ENCODE measurements at regions not wholly inside any gene's neighbourhood (a gene's known extent, or its start where the extent isn't known, plus 50 kb on each side); places are given as distances from the start of the nearest gene placed in this dataset.
"Not testable (repeated sequence)": the region's sequence is repeated elsewhere in the genome, so short reads cannot be mapped to it uniquely, and the experiment has no call there.

DNA sequence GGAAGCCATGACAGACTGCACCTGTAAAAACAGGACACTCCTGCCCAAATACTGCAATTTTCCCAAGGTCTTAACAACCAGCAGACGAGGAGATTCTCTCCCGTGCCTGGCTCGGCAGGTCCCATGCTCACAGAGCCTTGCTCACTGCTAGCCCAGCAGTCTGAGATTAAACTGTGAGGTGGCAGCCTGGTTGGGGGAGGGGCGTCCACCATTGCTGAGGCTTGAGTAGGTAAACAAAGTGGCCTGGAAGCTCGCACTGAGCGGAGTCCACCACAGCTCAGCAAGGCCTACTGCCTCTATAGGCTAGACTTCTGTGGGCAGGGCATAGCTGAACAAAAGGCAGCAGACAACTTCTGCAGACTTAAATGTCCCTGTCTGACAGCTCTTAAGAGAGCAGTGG lies 80.3 kb downstream of the ANXA5 start:
- intact Hi-C loops (cut with micrococcal nuclease): not testable (repeated sequence)

DNA sequence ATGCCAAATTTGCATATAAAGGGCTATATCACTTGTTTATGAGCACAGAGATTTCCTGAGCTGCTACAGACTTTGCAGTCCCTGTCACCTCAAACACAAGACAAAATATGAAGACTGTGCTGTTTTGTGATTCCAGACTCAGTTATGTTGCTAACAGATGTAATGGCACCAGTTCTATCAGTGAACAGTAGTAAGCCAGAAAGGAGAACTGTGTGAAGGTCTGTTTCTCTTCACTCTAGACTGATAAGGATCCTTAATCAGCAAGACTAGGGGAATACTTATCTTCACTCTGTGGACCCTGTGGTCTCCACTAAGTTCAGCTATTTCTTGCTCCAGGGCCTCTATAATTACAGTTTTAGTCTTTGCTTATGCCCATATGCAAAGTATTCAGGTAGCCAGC lies 82.7 kb downstream of the ANXA5 start:
- intact Hi-C loops (cut with micrococcal nuclease): no loop called here

DNA sequence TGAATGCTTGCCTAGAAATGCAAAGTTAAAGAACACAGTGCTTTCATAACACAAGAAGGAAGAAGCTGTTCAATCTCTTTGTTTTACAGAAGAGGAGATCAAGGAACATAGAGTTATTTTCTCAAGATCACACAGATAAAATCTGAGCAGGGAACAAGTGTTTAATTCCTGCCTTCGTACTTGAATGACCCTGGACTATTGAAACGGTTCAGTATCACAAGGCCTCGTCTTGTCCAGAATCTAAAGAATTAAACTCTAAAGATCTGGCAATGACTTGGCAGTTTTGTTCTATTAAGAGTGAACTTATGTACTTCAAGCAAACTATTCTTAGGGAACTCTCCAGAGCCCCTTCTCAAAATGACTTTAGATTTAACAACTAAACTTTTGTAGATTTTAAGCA lies 97.7 kb downstream of the ANXA5 start:
- intact Hi-C loops (cut with micrococcal nuclease): no loop called here

DNA sequence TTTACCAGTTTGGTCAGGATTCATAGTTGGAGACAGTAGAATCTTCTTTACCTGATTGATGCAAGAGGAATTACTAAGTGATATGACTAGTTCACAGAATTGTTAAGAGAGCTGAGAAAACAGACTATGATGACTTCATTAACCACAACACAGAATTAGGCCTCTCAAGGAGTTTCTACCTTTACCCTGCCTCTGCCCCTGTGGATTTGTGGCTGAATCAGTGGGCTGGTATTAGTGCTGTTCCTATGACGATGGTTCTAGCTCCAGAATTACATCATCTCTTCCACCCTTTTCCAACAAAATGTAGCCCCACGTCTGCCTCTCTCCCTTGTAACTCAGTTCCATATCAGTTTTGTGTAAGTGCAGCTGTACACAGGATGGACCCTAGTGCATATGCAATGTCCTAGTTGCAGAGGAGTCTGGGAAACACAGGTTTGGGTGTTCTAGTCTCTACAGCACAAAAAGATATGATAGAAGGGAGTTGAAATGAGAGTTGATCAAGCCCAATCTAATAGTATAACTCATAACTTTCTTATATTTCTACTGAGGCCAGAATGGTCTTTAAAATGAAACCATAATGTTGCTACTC lies 99.3 kb downstream of the ANXA5 start:
- intact Hi-C loops (cut with micrococcal nuclease): no loop called here

DNA sequence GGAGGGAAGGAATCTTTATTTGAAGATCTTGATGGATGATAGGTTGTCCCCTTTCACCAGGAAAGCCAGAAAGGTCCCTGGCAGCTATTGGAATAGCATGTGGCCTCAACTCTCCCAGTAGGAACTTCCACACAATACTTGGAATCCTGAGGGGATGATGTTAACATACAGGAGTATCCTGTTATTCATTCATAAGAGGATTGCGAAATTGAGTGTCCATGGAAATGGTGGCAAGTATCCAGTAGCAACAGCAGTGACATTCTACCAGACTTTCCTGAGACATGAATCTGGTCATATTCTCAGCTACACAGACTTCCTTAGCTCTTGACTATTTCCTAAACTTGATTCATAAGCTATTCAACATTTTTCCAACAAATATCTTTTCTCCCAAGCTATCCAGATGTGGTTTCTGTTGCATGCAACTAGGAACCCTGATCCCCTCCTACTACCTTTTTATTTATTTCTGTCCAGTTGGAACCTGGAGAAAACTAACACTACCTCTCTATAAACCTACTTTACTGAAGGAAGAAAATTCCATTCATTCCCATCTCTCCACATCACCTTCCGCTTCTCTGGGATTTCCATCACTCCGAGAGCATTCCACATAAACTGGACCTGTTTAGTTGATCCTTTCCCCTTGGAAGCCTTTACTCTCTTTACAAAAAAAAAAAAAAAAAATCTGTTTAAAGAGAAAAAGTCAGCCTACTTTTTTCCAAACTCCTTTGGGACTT lies 101.8 kb downstream of the ANXA5 start:
- intact Hi-C loops (cut with micrococcal nuclease): no loop called here

GRCh38 chr4:121593760-121594159 lies 103.0 kb downstream of the ANXA5 start:
- intact Hi-C loops (cut with micrococcal nuclease): no loop called here

DNA sequence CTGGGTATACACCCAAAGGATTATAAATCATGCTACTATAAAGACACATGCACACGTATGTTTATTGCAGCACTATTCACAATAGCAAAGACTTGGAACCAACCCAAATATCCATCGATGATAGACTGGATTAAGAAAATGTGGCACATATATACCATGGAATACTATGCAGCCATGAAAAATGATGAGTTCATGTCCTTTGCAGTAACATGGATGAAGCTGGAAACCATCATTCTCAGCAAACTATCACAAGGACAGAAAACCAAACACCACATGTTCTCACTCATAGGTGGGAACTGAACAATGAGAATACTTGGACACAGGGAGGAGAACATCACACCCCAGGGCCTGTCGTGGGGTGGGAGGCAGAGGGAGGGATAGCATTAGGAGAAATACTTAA lies 104.5 kb downstream of the ANXA5 start:
- intact Hi-C loops (cut with micrococcal nuclease): not testable (repeated sequence)

GRCh38 chr4:121584836-121585235 lies 111.9 kb downstream of the ANXA5 start:
- intact Hi-C loops (cut with micrococcal nuclease): no loop called here

GRCh38 chr4:121583396-121583795 lies 113.4 kb downstream of the ANXA5 start:
- intact Hi-C loops (cut with micrococcal nuclease): no loop called here

- intact Hi-C loops (cut with micrococcal nuclease): no loop called here
These were observed 114.5 kb downstream of the ANXA5 start for GRCh38 chr4:121582296-121582695.

DNA sequence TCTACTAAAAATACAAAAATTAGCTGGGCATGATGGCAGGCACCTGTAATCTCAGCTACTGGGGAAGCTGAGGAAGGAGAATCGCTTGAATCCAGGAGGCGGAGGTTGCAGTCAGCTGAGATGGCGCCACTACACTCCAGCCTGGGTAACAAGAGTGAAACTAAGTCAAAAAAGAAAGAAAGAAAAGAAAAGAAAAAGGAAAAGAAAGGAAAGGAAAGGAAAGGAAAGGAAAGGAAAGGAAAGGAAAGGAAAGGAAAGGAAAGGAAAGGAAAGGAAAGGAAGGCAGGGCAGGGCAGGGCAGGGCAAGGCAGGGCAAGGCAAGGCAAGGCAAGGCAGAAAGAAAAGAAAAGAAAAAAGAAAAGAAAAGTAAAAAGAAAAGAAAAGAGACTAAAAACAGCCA lies 121.4 kb downstream of the ANXA5 start:
- intact Hi-C loops (cut with micrococcal nuclease): not testable (repeated sequence)

DNA sequence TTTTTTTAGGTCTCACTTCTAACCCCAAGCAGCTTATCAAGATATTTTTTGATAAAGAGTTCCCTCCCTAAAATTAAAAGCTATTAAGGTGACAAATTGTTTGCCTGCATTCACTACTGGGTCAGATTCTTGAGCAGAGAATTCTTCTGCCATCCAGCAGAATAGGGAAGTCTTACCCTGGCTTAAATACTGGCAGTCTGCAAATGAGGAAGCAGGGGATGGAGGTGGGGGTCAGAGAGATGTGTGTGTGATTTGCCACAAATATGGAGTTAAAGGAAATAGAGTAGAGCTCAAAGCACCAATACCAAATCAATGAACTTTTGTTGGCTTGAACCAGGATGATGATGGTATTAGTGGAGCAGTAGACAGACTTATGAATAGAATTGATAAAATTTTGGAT lies 122.2 kb downstream of the ANXA5 start:
- intact Hi-C loops (cut with micrococcal nuclease): no loop called here

GRCh38 chr4:121567748-121568147 lies 129.0 kb downstream of the ANXA5 start:
- intact Hi-C loops (cut with micrococcal nuclease): no loop called here

- intact Hi-C loops (cut with micrococcal nuclease): no loop called here
These were observed 131.9 kb downstream of the ANXA5 start for GRCh38 chr4:121564840-121565375.

- intact Hi-C loops (cut with micrococcal nuclease): no loop called here
These were observed 134.0 kb downstream of the ANXA5 start for GRCh38 chr4:121562811-121563210.

- intact Hi-C loops (cut with micrococcal nuclease): no loop called here
These were observed 141.3 kb downstream of the ANXA5 start for GRCh38 chr4:121555315-121556107.

DNA sequence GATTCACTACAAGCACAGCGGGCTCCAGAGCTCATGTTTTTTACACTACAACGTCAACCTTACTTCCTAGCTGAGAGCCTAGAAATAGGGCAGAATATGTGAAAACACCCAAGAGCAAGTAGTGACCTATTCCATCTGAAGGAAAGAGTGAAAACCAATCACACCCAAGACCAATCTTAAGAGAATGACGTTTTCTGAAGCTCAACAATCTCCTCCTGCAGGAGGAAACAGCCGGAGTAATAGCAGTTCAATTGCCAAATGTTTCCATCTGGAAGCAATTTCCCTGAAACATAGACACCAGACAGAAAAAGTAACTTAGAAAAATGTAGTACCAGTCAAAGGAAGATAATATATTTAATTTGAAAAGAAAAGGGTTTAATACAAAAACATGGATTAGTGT lies 142.4 kb downstream of the ANXA5 start:
- intact Hi-C loops (cut with micrococcal nuclease): no loop called here

DNA sequence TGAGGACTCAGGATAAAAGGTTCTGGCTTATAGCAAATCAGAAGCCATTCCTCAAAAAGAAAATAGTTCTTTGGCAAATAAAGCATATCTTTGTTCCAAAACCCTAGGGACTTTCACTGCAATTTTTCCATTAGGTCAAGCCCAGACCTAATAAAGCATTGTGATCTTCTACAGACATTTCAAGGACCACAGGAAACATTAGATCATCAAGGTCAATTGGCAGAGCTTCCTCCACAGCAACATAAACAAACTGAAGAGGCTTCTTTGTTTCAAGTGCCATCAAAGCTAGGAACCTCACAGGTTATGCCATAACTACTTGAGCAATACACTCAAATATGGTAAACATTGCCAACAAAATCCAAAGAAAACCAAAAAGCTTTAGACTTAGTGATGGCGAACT lies 144.9 kb downstream of the ANXA5 start:
- intact Hi-C loops (cut with micrococcal nuclease): no loop called here

DNA sequence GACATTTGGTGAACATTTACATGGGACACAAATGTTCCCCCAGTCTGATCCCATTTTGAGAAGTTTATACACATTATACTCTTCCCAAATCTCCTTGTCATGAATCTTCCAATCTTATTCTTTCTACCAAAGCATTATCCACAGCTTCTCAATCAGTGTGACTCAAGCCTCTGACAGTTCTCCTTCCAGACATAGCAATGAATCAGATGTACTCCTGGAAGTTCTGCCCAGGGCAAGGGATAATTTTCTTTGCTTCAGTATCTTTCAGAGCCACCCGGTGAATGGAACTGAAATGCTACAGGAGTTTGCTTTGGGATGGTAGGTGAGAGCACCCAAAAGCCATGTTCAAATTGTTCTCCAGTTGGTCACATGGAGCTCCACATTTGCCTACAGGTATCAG lies 145.5 kb downstream of the ANXA5 start:
- intact Hi-C loops (cut with micrococcal nuclease): no loop called here

DNA sequence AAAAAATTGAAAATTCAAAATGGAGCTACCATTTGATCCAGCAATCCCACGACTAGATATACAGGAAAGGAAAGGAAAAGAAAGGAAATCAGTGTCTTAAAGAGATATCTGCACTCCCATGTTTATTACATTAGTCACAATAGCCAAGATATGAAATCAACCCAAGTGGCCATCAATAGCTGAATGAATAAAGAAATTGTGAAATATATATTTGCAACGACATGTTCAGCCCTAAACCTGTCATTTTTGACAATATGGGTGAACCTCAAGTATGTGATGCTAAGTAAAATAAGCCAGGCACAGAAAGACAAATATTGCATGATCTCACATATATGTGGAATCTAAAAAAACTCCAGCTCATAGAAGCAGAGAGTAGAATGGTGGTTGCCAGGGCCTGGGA lies 155.1 kb downstream of the ANXA5 start:
- intact Hi-C loops (cut with micrococcal nuclease): no loop called here

DNA sequence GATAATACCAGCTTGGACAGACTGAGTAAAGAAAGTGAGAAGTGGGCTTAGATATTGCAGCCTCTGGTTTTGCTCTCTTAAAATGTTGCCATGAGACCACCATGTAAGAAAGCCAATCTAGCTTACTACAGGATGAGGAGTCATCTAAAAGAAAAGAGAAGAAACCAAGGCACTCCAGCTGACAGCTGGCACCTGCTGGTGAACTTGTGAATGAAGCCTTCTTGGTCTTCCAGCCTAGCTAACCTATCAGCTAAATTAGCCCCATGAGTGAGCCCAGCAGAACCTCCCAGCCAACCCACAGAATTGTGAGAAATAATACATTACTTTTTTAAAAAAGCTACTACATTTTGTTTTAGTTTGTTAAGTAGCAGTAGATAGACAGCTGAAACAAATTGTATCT lies 154.5 kb upstream of the QRFPR start:
- intact Hi-C loops (cut with micrococcal nuclease): no loop called here

- intact Hi-C loops (cut with micrococcal nuclease): no loop called here
These were observed 153.4 kb upstream of the QRFPR start for GRCh38 chr4:121534187-121534586.

Measured in T-helper 2 cell treated with Interferon-gamma antibody and Interleukin-4, amounts not matched to agents 100 ng/mL and 5 ng/mL, for 36 hours (primary cell).